Endodermal cell (in vitro differentiated cells): ENCODE measurements at regions not wholly inside any gene's neighbourhood (a gene's known extent, or its start where the extent isn't known, plus 50 kb on each side); places are given as distances from the start of the nearest gene placed in this dataset.

Experiments used
- DNase-seq: peaks from one replicate; pipeline ENCODE4 v3.0.0-alpha.2; 2017
- H3K27ac ChIP-seq: 2 replicates; pipeline ENCODE4 v1.5.1; 2013; ENCODE audit warnings: mild to moderate bottlenecking, low read depth, low read length, moderate library complexity
- H3K27me3 ChIP-seq: 2 replicates; pipeline ENCODE4 v1.6.1; 2013; ENCODE audit warnings: mild to moderate bottlenecking, low read length, moderate library complexity; ENCODE audit not compliant: insufficient read depth, control insufficient read depth, poor library complexity, severe bottlenecking
- H3K36me3 ChIP-seq: 2 replicates; pipeline ENCODE4 v1.7.0; 2013; ENCODE audit warnings: mild to moderate bottlenecking, low read length, moderate library complexity; ENCODE audit not compliant: control insufficient read depth, insufficient read depth
- H3K4me1 ChIP-seq: one replicate; pipeline ENCODE4 v1.7.0; 2013; ENCODE audit warnings: low read length; ENCODE audit not compliant: control insufficient read depth, insufficient read depth
- H3K4me3 ChIP-seq: 2 replicates; pipeline ENCODE4 v1.5.1; 2013; ENCODE audit warnings: mild to moderate bottlenecking, low read length, moderate library complexity
- H3K9ac ChIP-seq: 2 replicates; pipeline ENCODE4 v1.6.1; 2013; ENCODE audit warnings: mild to moderate bottlenecking, low read length, moderate library complexity; ENCODE audit not compliant: poor library complexity, severe bottlenecking; ENCODE audit errors: extremely low read depth
- H3K9me3 ChIP-seq: 2 replicates; pipeline ENCODE4 v1.6.1; 2013; ENCODE audit warnings: mild to moderate bottlenecking, low read length, moderate library complexity; ENCODE audit not compliant: control insufficient read depth
- H3K27ac Mint-ChIP-seq: 2 replicates; pipeline ENCODE4 v1.8.0; 2020; ENCODE audit warnings: mixed read lengths
- H3K27me3 Mint-ChIP-seq: 2 replicates; pipeline ENCODE4 v1.8.0; 2021; ENCODE audit warnings: mild to moderate bottlenecking, mixed read lengths; ENCODE audit not compliant: insufficient read depth
- H3K36me3 Mint-ChIP-seq: 2 replicates; pipeline ENCODE4 v1.8.0; 2020; ENCODE audit warnings: low read depth, mixed read lengths
- H3K4me1 Mint-ChIP-seq: 2 replicates; pipeline ENCODE4 v1.8.0; 2020; ENCODE audit warnings: mixed read lengths
- H3K4me3 Mint-ChIP-seq: 2 replicates; pipeline ENCODE4 v1.8.0; 2020; ENCODE audit warnings: mild to moderate bottlenecking, moderate library complexity, mixed read lengths
- H3K9me3 Mint-ChIP-seq: 2 replicates; pipeline ENCODE4 v1.8.0; 2020; ENCODE audit warnings: mild to moderate bottlenecking, mixed read lengths
- CTCF ChIP-seq: fragments of 200-600 bp; sonication (generic); conservative IDR thresholded peaks from 2 replicates; pipeline ENCODE4 v1.5.0; 2021; ENCODE audit warnings: antibody characterized with exemption, mild to moderate bottlenecking
- WGBS, 2 experiments: methylation state at CpG; one replicate each; pipeline versions ENCODE4 v1.1.5 to v1.1.7; 2013; ENCODE audit warnings: missing lambda C conversion rate in 2 of 2, mixed read lengths in 1 of 2; ENCODE audit not compliant: insufficient coverage in 1 of 2, insufficient read length in 1 of 2; 5-methylcytosine and 5-hydroxymethylcytosine counted together

DNA sequence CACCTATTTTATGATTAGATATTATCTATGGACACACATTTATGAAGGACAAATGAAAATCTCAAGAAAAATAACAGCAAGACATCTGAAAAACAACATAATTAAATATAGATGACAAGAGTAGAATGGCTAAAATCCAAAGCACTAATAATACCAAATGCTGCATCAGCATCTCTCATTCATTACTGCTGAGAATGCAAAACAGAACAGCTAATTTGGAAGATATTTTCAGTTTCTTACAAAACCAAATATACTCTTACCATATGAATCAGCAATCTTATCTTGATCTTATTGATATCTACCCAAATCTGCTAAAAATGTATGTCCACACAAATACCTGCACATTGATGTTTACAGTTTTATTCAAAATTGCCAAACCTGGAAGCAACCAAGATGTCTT lies 829.1 kb upstream of the MIR17HG start:
- DNase-seq, result no peak
- no peaks in the 10 kb centered on the region for H3K36me3 ChIP-seq
- no peak overlapping the region for H3K27ac ChIP-seq
- Mint-ChIP-seq H3K9me3 (no peaks in the 10 kb centered on the region), H3K4me1 (no peaks in the 10 kb centered on the region), H3K27ac (no peak overlapping the region), H3K4me3 (no peak overlapping the region), H3K27me3 (no peaks in the 10 kb centered on the region), H3K36me3 (no peaks in the 10 kb centered on the region)
- no peak overlapping the region for H3K9ac ChIP-seq
- H3K4me1 ChIP-seq, result no peaks in the 10 kb centered on the region
- H3K4me3 ChIP-seq, result no peak overlapping the region
- no peak for TF ChIP-seq CTCF
- H3K27me3 ChIP-seq, result no peaks in the 10 kb centered on the region
- peaks cover 5% of the 10 kb centered on the region for H3K9me3 ChIP-seq

- H3K9me3 Mint-ChIP-seq, result no peaks in the 10 kb centered on the region
- no peaks in the 10 kb centered on the region for H3K4me1 Mint-ChIP-seq
- no peak overlapping the region for H3K27ac ChIP-seq
- no peak overlapping the region for H3K4me3 Mint-ChIP-seq
- H3K9ac ChIP-seq, result no peak overlapping the region
- H3K27me3 ChIP-seq, result no peaks in the 10 kb centered on the region
- H3K9me3 ChIP-seq, result peaks cover 5% of the 10 kb centered on the region
- no peak overlapping the region for H3K4me3 ChIP-seq
- no peaks in the 10 kb centered on the region for H3K36me3 Mint-ChIP-seq
- H3K27ac Mint-ChIP-seq, result no peak overlapping the region
- H3K4me1 ChIP-seq, result no peaks in the 10 kb centered on the region
- DNase-seq, result no peak
- no peaks in the 10 kb centered on the region for H3K27me3 Mint-ChIP-seq
- no peak for TF ChIP-seq CTCF
- WGBS, 2 experiments, result 44 to 51% methylated on average over 2 to 3 of the region's 3 CpGs
- no peaks in the 10 kb centered on the region for H3K36me3 ChIP-seq
These were observed 828.3 kb upstream of the MIR17HG start for GRCh38 chr13:90519157-90519556.

- 80 to 91% methylated on average over 1 of the region's 1 CpG for WGBS, 2 experiments
- Histone ChIP-seq H3K36me3 (no peaks in the 10 kb centered on the region), H3K27ac (no peak overlapping the region), H3K4me3 (no peak overlapping the region), H3K4me1 (no peaks in the 10 kb centered on the region), H3K27me3 (no peaks in the 10 kb centered on the region), H3K9ac (no peak overlapping the region), H3K9me3 (peaks cover 3% of the 10 kb centered on the region)
- Mint-ChIP-seq H3K4me1 (no peaks in the 10 kb centered on the region), H3K27me3 (no peaks in the 10 kb centered on the region), H3K4me3 (no peak overlapping the region), H3K36me3 (no peaks in the 10 kb centered on the region), H3K27ac (no peak overlapping the region), H3K9me3 (no peaks in the 10 kb centered on the region)
- no peak for DNase-seq
- TF ChIP-seq CTCF, result no peak
These were observed 820.8 kb upstream of the MIR17HG start for GRCh38 chr13:90526711-90527110.
